Adrenal gland (tissue), 9 donors: ENCODE measurements at regions not wholly inside any gene's neighbourhood (a gene's known extent, or its start where the extent isn't known, plus 50 kb on each side); places are given as distances from the start of the nearest gene placed in this dataset.

Experiments used
- DNase-seq, 7 donors: peaks; one replicate each; pipeline ENCODE4 v3.0.0-alpha.2; 2019 to 2020
- H3K27ac ChIP-seq, 5 donors: fragments of 200-600 bp; sonication (generic) in 4 of 5; 1 replicate in 3 of 5; 2 replicates in 2 of 5; pipeline versions ENCODE4 v1.5.1 to v1.8.0; 2016 to 2020; ENCODE audit warnings: mild to moderate bottlenecking in 1 of 5
- H3K27me3 ChIP-seq: fragments of 200-600 bp; 2 replicates; pipeline ENCODE4 v1.8.0; 2021
- H3K36me3 ChIP-seq, 2 donors: fragments of 200-600 bp; replicated peaks in 1 of 2; 1 replicate in 1 of 2; 2 replicates in 1 of 2; pipeline versions ENCODE4 v1.5.1 to v1.8.0; 2018 to 2022
- H3K4me1 ChIP-seq, 2 donors: fragments of 200-600 bp; replicated peaks in 1 of 2; 1 replicate in 1 of 2; 2 replicates in 1 of 2; pipeline versions ENCODE4 v1.5.1 to v1.8.0; 2018 to 2021
- H3K4me3 ChIP-seq, 4 donors: fragments of 200-600 bp; sonication (generic) in 3 of 4; one replicate each; pipeline ENCODE4 v1.5.1; 2016 to 2018
- H3K9me3 ChIP-seq, 3 donors: fragments of 200-600 bp; sonication (generic) in 1 of 3; replicated peaks in 1 of 3; 1 replicate in 2 of 3; 2 replicates in 1 of 3; pipeline versions ENCODE4 v1.5.1 to v1.8.0; 2016 to 2021
- CTCF ChIP-seq, 6 experiments: fragments of 450-650 bp in 4 of 6; fragments of 200-600 bp in 2 of 6; sonication (generic) in 1 of 6; IDR thresholded peaks; 1 replicate in 5 of 6; 2 replicates in 1 of 6; pipeline versions ENCODE4 v1.5.1 to v1.8.0; 2016 to 2021; ENCODE audit warnings: antibody characterized with exemption in 6 of 6, mild to moderate bottlenecking in 2 of 6, moderate library complexity in 1 of 6
- POLR2A ChIP-seq, 2 donors: fragments of 450-650 bp; IDR thresholded peaks; one replicate each; pipeline ENCODE4 v1.6.1; 2017; ENCODE audit warnings: antibody characterized with exemption in 2 of 2, mild to moderate bottlenecking in 2 of 2, moderate library complexity in 1 of 2
- WGBS, 4 donors: extraction: QIAGEN DNeasy Blood & Tissue Kit in 2 of 4; methylation state at CpG; one replicate each; pipeline versions ENCODE4 v1.1.5 to v1.1.7; 2013 to 2017; 5-methylcytosine and 5-hydroxymethylcytosine counted together
- intact Hi-C, 2 donors: fragments of 100-400 bp; cut with DNase I; formaldehyde crosslinking; loops; one replicate each; pipeline versions ENCODE4 v1.14.1 to v1.15.0; 2022 to 2023
- donor health status: healthy with polysubstance abuse.
- donor health status: Bipolar disorder and iron deficiency.
- donor health status: DM: yes; HTN: yes; CAD: no.
- donor health status: DM: no; HTN: no; CAD: no.
- donor health status: DM: no; HTN: no; CAD: no.

GRCh38 chr18:41529093-41529492 lies 425.9 kb upstream of the PIK3C3 start:
- no peak overlapping the region for H3K4me3 ChIP-seq
- no peaks in the 10 kb centered on the region for H3K27me3 ChIP-seq
- no peak for TF ChIP-seq CTCF (IDR thresholded peaks at IDR 0.05)
- no peak for TF ChIP-seq POLR2A (IDR thresholded peaks at IDR 0.05)
- WGBS, 4 donors = 86 to 95% (median 87%) methylated on average over 2 of the region's 2 CpGs
- intact Hi-C loops = loop anchor here in 1 of 2 donors (10.0 kb wide), 1 partner anchor 64 kb away; no protein-coding TSS in a partner anchor
- H3K9me3 ChIP-seq = no peaks in the 10 kb centered on the region
- no peaks in the 10 kb centered on the region for H3K36me3 ChIP-seq
- no peak overlapping the region for H3K27ac ChIP-seq
- H3K4me1 ChIP-seq = no peaks in the 10 kb centered on the region
- DNase-seq = no peak

- H3K27me3 ChIP-seq = no peaks in the 10 kb centered on the region
- 13 to 18% (median 16%) methylated on average over 1 of the region's 1 CpG for WGBS, 4 donors
- H3K36me3 ChIP-seq = no peaks in the 10 kb centered on the region
- TF ChIP-seq CTCF (IDR thresholded peaks at IDR 0.05) (no peak), POLR2A (IDR thresholded peaks at IDR 0.05) (no peak)
- intact Hi-C loops = loop anchor here in 1 of 2 donors (10.0 kb wide), 1 partner anchor 61 kb away; no protein-coding TSS in a partner anchor
- H3K9me3 ChIP-seq = no peaks in the 10 kb centered on the region
- H3K4me1 ChIP-seq = no peaks in the 10 kb centered on the region
- H3K27ac ChIP-seq = no peak overlapping the region
- no peak for DNase-seq
- H3K4me3 ChIP-seq = no peak overlapping the region
Measured at GRCh38 chr18:41526054-41526453, 429.0 kb upstream of the PIK3C3 start.

GRCh38 chr18:41524674-41525470 lies 430.2 kb upstream of the PIK3C3 start:
- TF ChIP-seq POLR2A (IDR thresholded peaks at IDR 0.05) = no peak
- no peak for TF ChIP-seq CTCF (IDR thresholded peaks at IDR 0.05)
- H3K27ac ChIP-seq = no peak overlapping the region
- no peaks in the 10 kb centered on the region for H3K9me3 ChIP-seq
- H3K4me1 ChIP-seq = no peaks in the 10 kb centered on the region
- no peak overlapping the region for H3K4me3 ChIP-seq
- DNase-seq = no peak
- intact Hi-C loops = loop anchor here in 1 of 2 donors (10.0 kb wide), 1 partner anchor 60 kb away; no protein-coding TSS in a partner anchor
- no peaks in the 10 kb centered on the region for H3K36me3 ChIP-seq
- H3K27me3 ChIP-seq = no peaks in the 10 kb centered on the region
- WGBS, 4 donors = 21 to 53% (median 47%) methylated on average over 2 of the region's 2 CpGs

- DNase-seq = no peak
- no peak for TF ChIP-seq CTCF (IDR thresholded peaks at IDR 0.05)
- TF ChIP-seq POLR2A (IDR thresholded peaks at IDR 0.05) = no peak
- intact Hi-C loops = no loop called here
Measured at GRCh38 chr18:41517142-41517541, 437.9 kb upstream of the PIK3C3 start.

More at GRCh38 chr18:41517142-41517541, 437.9 kb upstream of the PIK3C3 start:
- Histone ChIP-seq H3K9me3 (no peaks in the 10 kb centered on the region), H3K27me3 (no peaks in the 10 kb centered on the region), H3K27ac (no peak overlapping the region), H3K36me3 (no peaks in the 10 kb centered on the region), H3K4me1 (no peaks in the 10 kb centered on the region), H3K4me3 (no peak overlapping the region)
